Astrocyte of the spinal cord (primary cell): ENCODE measurements at regions not wholly inside any gene's neighbourhood (a gene's known extent, or its start where the extent isn't known, plus 50 kb on each side); places are given as distances from the start of the nearest gene placed in this dataset.

Experiments used
- DNase-seq: peaks from one replicate; pipeline ENCODE4 v3.0.0; 2011; ENCODE audit warnings: low read depth, low spot score
- H3K4me3 ChIP-seq: 2 replicates; pipeline ENCODE4 v1.5.1; 2011; ENCODE audit warnings: low read depth, mild to moderate bottlenecking, low read length, moderate library complexity
- in situ Hi-C: cut with HindIII; loops from 2 replicates; pipeline ENCODE4 v1.10.0; 2017; ENCODE audit warnings: low sequenced_read_pairs
- TF ChIP-seq, protein P1 (sequence below): IDR thresholded peaks from 2 replicates; pipeline ENCODE4 v1.5.1; 2012; ENCODE audit warnings: low read depth, mild to moderate bottlenecking, low read length, inconsistent platforms

DNA sequence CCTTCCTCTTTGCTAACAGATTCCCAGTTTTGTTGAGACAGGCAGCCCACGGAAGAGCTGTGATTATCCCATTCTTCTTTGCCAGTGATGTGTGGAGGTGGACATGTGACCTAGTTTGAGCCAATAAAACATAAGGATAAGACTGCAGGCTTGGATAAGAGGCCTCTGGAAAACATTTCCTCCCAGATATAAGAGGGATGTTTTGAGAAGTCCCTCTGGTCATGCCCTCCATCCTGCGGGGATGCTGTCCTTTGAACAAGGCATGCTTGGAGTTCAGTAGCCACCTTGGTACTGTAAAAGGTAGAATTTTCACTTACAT lies 155.7 kb downstream of the TM2D1 start:
- no peak overlapping the region for H3K4me3 ChIP-seq
- TF ChIP-seq, protein P1, sequence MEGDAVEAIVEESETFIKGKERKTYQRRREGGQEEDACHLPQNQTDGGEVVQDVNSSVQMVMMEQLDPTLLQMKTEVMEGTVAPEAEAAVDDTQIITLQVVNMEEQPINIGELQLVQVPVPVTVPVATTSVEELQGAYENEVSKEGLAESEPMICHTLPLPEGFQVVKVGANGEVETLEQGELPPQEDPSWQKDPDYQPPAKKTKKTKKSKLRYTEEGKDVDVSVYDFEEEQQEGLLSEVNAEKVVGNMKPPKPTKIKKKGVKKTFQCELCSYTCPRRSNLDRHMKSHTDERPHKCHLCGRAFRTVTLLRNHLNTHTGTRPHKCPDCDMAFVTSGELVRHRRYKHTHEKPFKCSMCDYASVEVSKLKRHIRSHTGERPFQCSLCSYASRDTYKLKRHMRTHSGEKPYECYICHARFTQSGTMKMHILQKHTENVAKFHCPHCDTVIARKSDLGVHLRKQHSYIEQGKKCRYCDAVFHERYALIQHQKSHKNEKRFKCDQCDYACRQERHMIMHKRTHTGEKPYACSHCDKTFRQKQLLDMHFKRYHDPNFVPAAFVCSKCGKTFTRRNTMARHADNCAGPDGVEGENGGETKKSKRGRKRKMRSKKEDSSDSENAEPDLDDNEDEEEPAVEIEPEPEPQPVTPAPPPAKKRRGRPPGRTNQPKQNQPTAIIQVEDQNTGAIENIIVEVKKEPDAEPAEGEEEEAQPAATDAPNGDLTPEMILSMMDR, result no peak
- in situ Hi-C loops, result no loop called here
- no peak for DNase-seq

DNA sequence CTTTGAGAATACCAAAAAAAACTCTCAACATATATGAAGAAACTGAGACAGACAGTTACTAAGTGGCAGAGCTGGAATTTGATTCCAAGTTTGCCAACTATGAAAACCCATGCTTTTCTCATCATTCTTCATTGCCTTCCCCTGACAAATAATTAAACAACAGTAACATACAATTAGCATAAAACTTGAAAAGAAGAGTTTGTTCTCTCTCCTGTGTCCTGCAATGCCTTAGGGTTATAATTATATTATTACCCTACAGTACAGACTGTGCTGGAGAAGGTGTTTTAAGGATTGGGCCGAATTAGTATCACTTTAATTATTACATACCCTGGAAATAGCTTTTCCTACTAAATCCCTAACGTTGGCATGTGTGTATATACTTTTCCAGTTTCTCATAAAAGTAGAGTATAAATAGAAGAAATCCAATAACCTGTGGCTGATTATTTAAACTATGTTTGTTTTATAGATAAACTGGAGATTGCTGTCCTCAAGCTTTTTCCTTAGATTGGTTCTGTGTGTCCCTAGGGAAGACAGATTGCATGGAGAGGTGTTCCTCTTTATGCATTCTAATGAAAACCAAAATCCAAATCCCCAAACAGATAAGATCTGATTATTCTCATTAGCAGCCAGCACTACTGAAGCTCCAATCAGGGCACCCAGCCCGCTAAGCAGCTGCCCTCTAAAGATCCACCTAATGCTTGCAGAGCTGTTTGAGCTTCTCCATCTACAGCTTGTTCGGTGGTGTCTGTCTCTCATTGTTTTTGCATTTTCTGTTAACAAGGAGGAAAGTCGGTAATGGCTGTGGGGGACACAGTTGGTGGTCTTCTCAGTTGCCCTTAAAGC lies 156.3 kb downstream of the TM2D1 start:
- in situ Hi-C loops, result no loop called here
- no peak overlapping the region for H3K4me3 ChIP-seq
- TF ChIP-seq, protein P1, result no peak
- DNase-seq, result no peak

DNA sequence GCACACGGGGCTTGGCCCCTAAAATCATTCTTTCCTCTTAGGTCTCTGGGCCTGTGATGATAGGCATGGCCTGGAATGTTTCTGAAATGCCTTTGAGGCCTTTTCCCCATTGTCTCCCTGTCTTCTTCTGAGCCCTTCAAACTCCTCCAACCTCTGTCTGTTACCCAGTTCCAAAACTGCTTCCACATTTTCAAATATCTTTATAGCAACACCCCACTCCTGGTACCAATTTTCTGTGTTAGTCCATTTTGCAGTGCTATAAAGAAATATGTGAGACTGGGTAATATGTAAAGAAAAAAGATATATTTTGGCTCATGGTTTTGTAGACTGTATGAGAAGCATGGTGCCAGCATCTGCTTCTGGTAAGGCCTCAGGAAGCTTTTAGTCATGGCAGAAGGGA lies 158.8 kb downstream of the TM2D1 start:
- DNase-seq, result no peak
- TF ChIP-seq, protein P1, result no peak
- in situ Hi-C loops, result no loop called here
- H3K4me3 ChIP-seq, result no peak overlapping the region

GRCh38 chr1:61563611-61564010 lies 161.3 kb downstream of the TM2D1 start:
- H3K4me3 ChIP-seq, result no peak overlapping the region
- TF ChIP-seq, protein P1, result no peak
- no peak for DNase-seq
- in situ Hi-C loops, result no loop called here

DNA sequence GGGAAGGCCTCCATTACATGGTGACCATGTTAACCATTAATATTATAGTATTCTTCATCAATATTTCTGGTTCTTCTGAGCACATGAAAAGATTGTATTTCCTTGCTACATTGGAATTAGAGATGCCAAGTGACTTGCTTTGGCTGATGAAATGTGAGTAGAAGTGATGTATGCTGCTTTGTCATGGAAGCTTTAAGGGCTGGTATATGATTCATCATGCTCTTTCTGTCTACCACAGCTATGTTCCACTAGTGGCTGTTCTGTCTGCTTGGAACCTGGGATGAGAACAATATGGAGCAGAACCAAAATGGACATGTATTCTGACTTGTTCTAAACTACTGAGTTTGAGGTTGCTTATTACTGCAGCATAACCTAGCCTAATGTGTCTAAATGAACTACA lies 163.3 kb downstream of the TM2D1 start:
- in situ Hi-C loops, result no loop called here
- DNase-seq, result peak; percentile 18
- H3K4me3 ChIP-seq, result no peak overlapping the region
- TF ChIP-seq, protein P1, result no peak

GRCh38 chr1:61560385-61560784 lies 164.6 kb downstream of the TM2D1 start:
- TF ChIP-seq, protein P1, result no peak
- no peak overlapping the region for H3K4me3 ChIP-seq
- no peak for DNase-seq
- in situ Hi-C loops, result no loop called here
